K562 (cell line): ENCODE measurements at regions not wholly inside any gene's neighbourhood (a gene's known extent, or its start where the extent isn't known, plus 50 kb on each side); places are given as distances from the start of the nearest gene placed in this dataset.

ENCODE experiments used
- ATAC-seq: fragments of 200-7000 bp; cut with Tn5 transposase; 3 replicates; pipeline ENCODE4 v1.9.1; 2020; ENCODE audit warnings: moderate library complexity
- BruUV-seq: library from RNA; stranded (reverse); fragments of 400-500 nt; replicated peaks from 2 replicates; lab custom pipeline; 2021; lab: Mats Ljungman, UMichigan
- CTCF ChIA-PET: fragments of 300-600 bp; formaldehyde crosslinking; extraction: SDS; loops from one replicate; lab custom pipeline; 2021; ENCODE audit warnings: low intra/inter-chr PET ratio; lab: Yijun Ruan, JAX
- POLR2A ChIA-PET: fragments of 300-600, 350-650 bp; sonication (Branson Sonifier 250); formaldehyde crosslinking; extraction: SDS; loops from one replicate; lab custom pipeline; 2021; ENCODE audit warnings: antibody characterized with exemption, inconsistent platforms; lab: Yijun Ruan, JAX
- DNase-seq, 4 experiments: peaks; one replicate each; pipeline versions ENCODE4 v3.0.0 to v3.0.0-alpha.2; 2011 to 2018; ENCODE audit warnings: low spot score in 3 of 4, mixed read lengths in 3 of 4; ENCODE audit errors: extremely low read depth in 1 of 4
- FAIRE-seq: peaks from 2 replicates; lab custom pipeline; 2011; peaks lifted over from hg19 to GRCh38; lab: Jason Lieb, UNC
- H2AFZ ChIP-seq: 2 replicates; pipeline ENCODE4 v1.6.0; 2011; ENCODE audit warnings: low read depth, low read length, control low read depth, inconsistent platforms
- H3K27ac ChIP-seq: fragments of 200-600 bp; 3 replicates; pipeline ENCODE4 v1.8.0; 2011; ENCODE audit warnings: low read depth, mild to moderate bottlenecking, control low read depth, inconsistent platforms, low read length, moderate library complexity, mixed read lengths; ENCODE audit errors: extremely low read depth
- H3K27me3 ChIP-seq, 2 experiments: fragments of 300-600 bp in 1 of 2; 2 replicates in 1 of 2; 3 replicates in 1 of 2; pipeline versions ENCODE4 v1.6.0 to v1.8.0; 2011; ENCODE audit warnings: inconsistent platforms in 2 of 2, low read length in 2 of 2, mild to moderate bottlenecking in 1 of 2, mixed read lengths in 1 of 2, moderate library complexity in 1 of 2; ENCODE audit not compliant: control insufficient read depth in 2 of 2, insufficient read depth in 2 of 2
- H3K36me3 ChIP-seq: fragments of 300-600 bp; 3 replicates; pipeline ENCODE4 v1.8.0; 2011; ENCODE audit warnings: mild to moderate bottlenecking, low read length, inconsistent platforms; ENCODE audit not compliant: control insufficient read depth, insufficient read depth
- H3K4me1 ChIP-seq, 2 experiments: fragments of 200-600 bp in 1 of 2; replicated peaks in 1 of 2; 2 replicates in 1 of 2; 3 replicates in 1 of 2; pipeline versions ENCODE4 v1.5.1 to v1.8.0; 2011; ENCODE audit warnings: inconsistent platforms in 2 of 2, low read length in 2 of 2, mild to moderate bottlenecking in 1 of 2, mixed read lengths in 1 of 2, moderate library complexity in 1 of 2; ENCODE audit not compliant: control insufficient read depth in 2 of 2, insufficient read depth in 2 of 2
- H3K4me2 ChIP-seq: 2 replicates; pipeline ENCODE4 v1.6.1; 2011; ENCODE audit warnings: low read length, control low read depth, inconsistent platforms, mixed read lengths; ENCODE audit not compliant: insufficient read depth
- H3K4me3 ChIP-seq: fragments of 200-600 bp; sonication (generic), shearing (Covaris generic); 2 replicates; pipeline ENCODE4 v1.5.1; 2016; ENCODE audit warnings: control low read depth, inconsistent platforms
- H3K79me2 ChIP-seq: fragments of 200-600 bp; 3 replicates; pipeline ENCODE4 v1.8.0; 2011; ENCODE audit warnings: low read length, inconsistent platforms; ENCODE audit not compliant: control insufficient read depth, insufficient read depth
- H3K9ac ChIP-seq, 2 experiments: 2 replicates each; pipeline versions ENCODE4 v1.6.0 to v1.6.1; 2011; ENCODE audit warnings: low read depth in 2 of 2, low read length in 2 of 2, control low read depth in 1 of 2, inconsistent platforms in 1 of 2, mild to moderate bottlenecking in 1 of 2, mixed read lengths in 1 of 2; ENCODE audit not compliant: insufficient read depth in 1 of 2
- H3K9me1 ChIP-seq: one replicate; pipeline ENCODE4 v1.6.0; 2011; ENCODE audit warnings: inconsistent platforms, mild to moderate bottlenecking, low read length, moderate library complexity; ENCODE audit not compliant: control insufficient read depth, insufficient read depth
- H3K9me3 ChIP-seq: replicated peaks from 2 replicates; pipeline ENCODE4 v1.5.1; 2011; ENCODE audit warnings: low read depth, low read length, inconsistent platforms; ENCODE audit not compliant: control insufficient read depth, insufficient read depth
- H4K20me1 ChIP-seq: replicated peaks from 2 replicates; pipeline ENCODE4 v1.6.1; 2011; ENCODE audit warnings: low read length, inconsistent platforms, mixed read lengths; ENCODE audit not compliant: control insufficient read depth, insufficient read depth
- ESRRB ChIP-seq: fragments of 250-450 bp; sonication (Bioruptor Pico); IDR thresholded peaks from 2 replicates; pipeline ENCODE4 v1.5.0; 2020; ENCODE audit warnings: mild to moderate bottlenecking, moderate library complexity, borderline replicate concordance
- HIVEP1 ChIP-seq: fragments of 250-450 bp; sonication (Bioruptor Pico); IDR thresholded peaks from 2 replicates; pipeline ENCODE4 v1.4.0; 2020; ENCODE audit warnings: mild to moderate bottlenecking
- HMG20A ChIP-seq: fragments of 450-650 bp; formaldehyde crosslinking; conservative IDR thresholded peaks from 2 replicates; pipeline ENCODE4 v1.4.0; 2020; ENCODE audit warnings: mild to moderate bottlenecking, mixed read lengths
- TFAM ChIP-seq: fragments of 250-450 bp; sonication (Bioruptor Pico); conservative IDR thresholded peaks from 2 replicates; pipeline ENCODE4 v1.5.0; 2021; ENCODE audit warnings: mild to moderate bottlenecking, moderate library complexity
- ZNF507 ChIP-seq: conservative IDR thresholded peaks from 2 replicates; pipeline ENCODE4 v1.6.1; 2017; ENCODE audit warnings: missing genetic modification characterization, missing compliant biosample characterization
- WGBS: fragments of 100-300 bp; shearing (Covaris generic); methylation state at CpG from one replicate; pipeline ENCODE4 v1.1.6; 2016; ENCODE audit warnings: low coverage, mixed read lengths; ENCODE audit not compliant: insufficient coverage; ENCODE audit errors: missing lambda C conversion rate; 5-methylcytosine and 5-hydroxymethylcytosine counted together
- in situ Hi-C: fragments of 300-500 bp; cut with MboI; formaldehyde crosslinking; loops from 4 replicates; pipeline ENCODE4 v1.15.0; 2018; ENCODE audit warnings: inconsistent platforms, mixed read lengths
- intact Hi-C: fragments of 100-400 bp; cut with micrococcal nuclease; formaldehyde crosslinking; loops from 2 replicates; pipeline ENCODE4 v1.14.2; 2022
- TF ChIP-seq, protein P1 (sequence below): fragments of 250-450 bp; sonication (Bioruptor Pico); IDR thresholded peaks from 2 replicates; pipeline ENCODE4 v1.4.0; 2020; ENCODE audit warnings: mild to moderate bottlenecking, moderate library complexity, borderline replicate concordance
- TF ChIP-seq, protein P2 (sequence below): IDR thresholded peaks from 2 replicates; pipeline ENCODE4 v1.6.1; 2014; ENCODE audit warnings: antibody characterized with exemption
- TF ChIP-seq, protein P3 (sequence below): fragments of 250-450 bp; sonication (Bioruptor Pico); IDR thresholded peaks from 2 replicates; pipeline ENCODE4 v1.4.0; 2020; ENCODE audit warnings: mild to moderate bottlenecking, moderate library complexity

DNA sequence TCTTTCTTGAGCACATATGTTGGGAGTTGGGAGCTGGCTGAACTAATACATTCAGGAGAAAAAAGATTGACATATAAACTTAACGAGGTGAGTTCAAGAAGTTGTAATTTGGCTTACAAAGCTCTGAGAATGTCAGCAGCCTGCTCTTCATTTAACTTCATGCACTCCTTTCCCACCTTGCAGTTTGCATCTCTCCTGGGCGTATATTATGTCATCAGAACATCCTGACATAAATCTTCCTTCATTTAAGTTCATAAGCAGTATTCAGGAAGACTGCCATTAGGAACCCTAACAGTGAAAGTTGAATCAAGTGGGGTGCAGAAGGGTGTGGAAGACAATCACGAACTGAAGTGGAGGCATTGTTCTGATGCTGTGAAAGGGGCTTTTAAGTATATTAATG lies 288.1 kb downstream of the ARPP21 start:
- no peak overlapping the region for H3K9ac ChIP-seq
- no peaks in the 10 kb centered on the region for H3K36me3 ChIP-seq
- in situ Hi-C loops (no loop called here), intact Hi-C loops (no loop called here)
- no peaks in the 10 kb centered on the region for H3K9me3 ChIP-seq
- ChIA-PET POLR2A (no interaction called here), CTCF (no interaction called here)
- DNase-seq (no peak), ATAC-seq (no peak), FAIRE-seq (no peak)
- H3K79me2 ChIP-seq: no peaks in the 10 kb centered on the region
- no peak overlapping the region for H3K4me3 ChIP-seq
- H3K27ac ChIP-seq: no peak overlapping the region
- no peaks in the 10 kb centered on the region for H3K27me3 ChIP-seq
- TF ChIP-seq, protein P1, sequence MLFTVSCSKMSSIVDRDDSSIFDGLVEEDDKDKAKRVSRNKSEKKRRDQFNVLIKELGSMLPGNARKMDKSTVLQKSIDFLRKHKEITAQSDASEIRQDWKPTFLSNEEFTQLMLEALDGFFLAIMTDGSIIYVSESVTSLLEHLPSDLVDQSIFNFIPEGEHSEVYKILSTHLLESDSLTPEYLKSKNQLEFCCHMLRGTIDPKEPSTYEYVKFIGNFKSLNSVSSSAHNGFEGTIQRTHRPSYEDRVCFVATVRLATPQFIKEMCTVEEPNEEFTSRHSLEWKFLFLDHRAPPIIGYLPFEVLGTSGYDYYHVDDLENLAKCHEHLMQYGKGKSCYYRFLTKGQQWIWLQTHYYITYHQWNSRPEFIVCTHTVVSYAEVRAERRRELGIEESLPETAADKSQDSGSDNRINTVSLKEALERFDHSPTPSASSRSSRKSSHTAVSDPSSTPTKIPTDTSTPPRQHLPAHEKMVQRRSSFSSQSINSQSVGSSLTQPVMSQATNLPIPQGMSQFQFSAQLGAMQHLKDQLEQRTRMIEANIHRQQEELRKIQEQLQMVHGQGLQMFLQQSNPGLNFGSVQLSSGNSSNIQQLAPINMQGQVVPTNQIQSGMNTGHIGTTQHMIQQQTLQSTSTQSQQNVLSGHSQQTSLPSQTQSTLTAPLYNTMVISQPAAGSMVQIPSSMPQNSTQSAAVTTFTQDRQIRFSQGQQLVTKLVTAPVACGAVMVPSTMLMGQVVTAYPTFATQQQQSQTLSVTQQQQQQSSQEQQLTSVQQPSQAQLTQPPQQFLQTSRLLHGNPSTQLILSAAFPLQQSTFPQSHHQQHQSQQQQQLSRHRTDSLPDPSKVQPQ (CRISPR knock-in tag): no peak
- no peak overlapping the region for H3K4me2 ChIP-seq
- H4K20me1 ChIP-seq: no peaks in the 10 kb centered on the region
- H3K4me1 ChIP-seq: no peaks in the 10 kb centered on the region
- no TSS peak for BruUV-seq
- 0% methylated on average over 3 of the region's 3 CpGs for WGBS
- H3K9me1 ChIP-seq: no peaks in the 10 kb centered on the region
- no peak overlapping the region for H2AFZ ChIP-seq

DNA sequence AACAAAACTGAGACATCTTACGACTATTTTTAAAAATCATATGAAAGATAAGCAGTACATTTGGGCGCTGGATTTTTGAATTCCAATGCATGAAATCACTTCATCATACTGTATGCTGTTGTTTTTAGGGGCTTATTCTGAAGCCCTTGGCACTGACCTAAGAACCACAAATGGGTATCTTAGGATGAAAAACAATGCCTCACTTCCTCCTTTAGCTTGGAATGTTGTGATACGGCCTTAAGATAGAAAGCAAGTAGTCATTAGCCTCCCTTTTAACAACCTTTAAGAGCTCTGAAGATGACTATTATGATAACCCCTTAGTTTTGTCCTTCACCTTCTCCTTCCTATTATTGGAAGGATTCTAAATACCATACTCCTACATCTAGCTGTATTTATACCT lies 289.8 kb downstream of the ARPP21 start:
- Histone ChIP-seq H4K20me1 (no peaks in the 10 kb centered on the region), H3K9ac (no peak overlapping the region), H3K4me2 (no peak overlapping the region), H3K4me1 (no peaks in the 10 kb centered on the region), H3K9me1 (no peaks in the 10 kb centered on the region), H2AFZ (no peak overlapping the region), H3K9me3 (no peaks in the 10 kb centered on the region), H3K36me3 (no peaks in the 10 kb centered on the region), H3K27ac (no peak overlapping the region), H3K79me2 (no peaks in the 10 kb centered on the region), H3K27me3 (no peaks in the 10 kb centered on the region), H3K4me3 (no peak overlapping the region)
- in situ Hi-C loops (no loop called here), intact Hi-C loops (no loop called here)
- ChIA-PET CTCF (no interaction called here), POLR2A (no interaction called here)
- BruUV-seq: no TSS peak
- FAIRE-seq: no peak
- ATAC-seq: no peak
- no peak for DNase-seq
- WGBS: 2% methylated on average over 3 of the region's 3 CpGs
- TF ChIP-seq, protein P2, sequence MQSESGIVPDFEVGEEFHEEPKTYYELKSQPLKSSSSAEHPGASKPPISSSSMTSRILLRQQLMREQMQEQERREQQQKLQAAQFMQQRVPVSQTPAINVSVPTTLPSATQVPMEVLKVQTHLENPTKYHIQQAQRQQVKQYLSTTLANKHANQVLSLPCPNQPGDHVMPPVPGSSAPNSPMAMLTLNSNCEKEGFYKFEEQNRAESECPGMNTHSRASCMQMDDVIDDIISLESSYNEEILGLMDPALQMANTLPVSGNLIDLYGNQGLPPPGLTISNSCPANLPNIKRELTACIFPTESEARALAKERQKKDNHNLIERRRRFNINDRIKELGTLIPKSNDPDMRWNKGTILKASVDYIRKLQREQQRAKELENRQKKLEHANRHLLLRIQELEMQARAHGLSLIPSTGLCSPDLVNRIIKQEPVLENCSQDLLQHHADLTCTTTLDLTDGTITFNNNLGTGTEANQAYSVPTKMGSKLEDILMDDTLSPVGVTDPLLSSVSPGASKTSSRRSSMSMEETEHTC: no peak
- no peak for TF ChIP-seq ESRRB (CRISPR knock-in tag)
- no peak for TF ChIP-seq HIVEP1 (CRISPR knock-in tag)
- TF ChIP-seq HMG20A: no peak
- no peak for TF ChIP-seq TFAM (CRISPR knock-in tag)
- TF ChIP-seq, protein P3, sequence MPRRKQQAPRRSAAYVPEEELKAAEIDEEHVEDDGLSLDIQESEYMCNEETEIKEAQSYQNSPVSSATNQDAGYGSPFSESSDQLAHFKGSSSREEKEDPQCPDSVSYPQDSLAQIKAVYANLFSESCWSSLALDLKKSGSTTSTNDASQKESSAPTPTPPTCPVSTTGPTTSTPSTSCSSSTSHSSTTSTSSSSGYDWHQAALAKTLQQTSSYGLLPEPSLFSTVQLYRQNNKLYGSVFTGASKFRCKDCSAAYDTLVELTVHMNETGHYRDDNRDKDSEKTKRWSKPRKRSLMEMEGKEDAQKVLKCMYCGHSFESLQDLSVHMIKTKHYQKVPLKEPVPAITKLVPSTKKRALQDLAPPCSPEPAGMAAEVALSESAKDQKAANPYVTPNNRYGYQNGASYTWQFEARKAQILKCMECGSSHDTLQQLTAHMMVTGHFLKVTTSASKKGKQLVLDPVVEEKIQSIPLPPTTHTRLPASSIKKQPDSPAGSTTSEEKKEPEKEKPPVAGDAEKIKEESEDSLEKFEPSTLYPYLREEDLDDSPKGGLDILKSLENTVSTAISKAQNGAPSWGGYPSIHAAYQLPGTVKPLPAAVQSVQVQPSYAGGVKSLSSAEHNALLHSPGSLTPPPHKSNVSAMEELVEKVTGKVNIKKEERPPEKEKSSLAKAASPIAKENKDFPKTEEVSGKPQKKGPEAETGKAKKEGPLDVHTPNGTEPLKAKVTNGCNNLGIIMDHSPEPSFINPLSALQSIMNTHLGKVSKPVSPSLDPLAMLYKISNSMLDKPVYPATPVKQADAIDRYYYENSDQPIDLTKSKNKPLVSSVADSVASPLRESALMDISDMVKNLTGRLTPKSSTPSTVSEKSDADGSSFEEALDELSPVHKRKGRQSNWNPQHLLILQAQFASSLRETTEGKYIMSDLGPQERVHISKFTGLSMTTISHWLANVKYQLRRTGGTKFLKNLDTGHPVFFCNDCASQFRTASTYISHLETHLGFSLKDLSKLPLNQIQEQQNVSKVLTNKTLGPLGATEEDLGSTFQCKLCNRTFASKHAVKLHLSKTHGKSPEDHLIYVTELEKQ (CRISPR knock-in tag): no peak
- TF ChIP-seq ZNF507 (tag): no peak
